Astrocyte (in vitro differentiated cells and primary cell): ENCODE measurements at regions not wholly inside any gene's neighbourhood (a gene's known extent, or its start where the extent isn't known, plus 50 kb on each side); places are given as distances from the start of the nearest gene placed in this dataset.

Experiments
- EZH2 ChIP-seq: IDR thresholded peaks from 2 replicates; pipeline ENCODE4 v1.6.1; 2012; ENCODE audit warnings: mild to moderate bottlenecking, low read length, inconsistent platforms; ENCODE audit not compliant: insufficient read depth
- TF ChIP-seq, protein P1 (sequence below): IDR thresholded peaks from 2 replicates; pipeline ENCODE4 v1.5.1; 2011; ENCODE audit warnings: low read depth, mild to moderate bottlenecking, inconsistent platforms, low read length, moderate library complexity; ENCODE audit not compliant: insufficient read depth

DNA sequence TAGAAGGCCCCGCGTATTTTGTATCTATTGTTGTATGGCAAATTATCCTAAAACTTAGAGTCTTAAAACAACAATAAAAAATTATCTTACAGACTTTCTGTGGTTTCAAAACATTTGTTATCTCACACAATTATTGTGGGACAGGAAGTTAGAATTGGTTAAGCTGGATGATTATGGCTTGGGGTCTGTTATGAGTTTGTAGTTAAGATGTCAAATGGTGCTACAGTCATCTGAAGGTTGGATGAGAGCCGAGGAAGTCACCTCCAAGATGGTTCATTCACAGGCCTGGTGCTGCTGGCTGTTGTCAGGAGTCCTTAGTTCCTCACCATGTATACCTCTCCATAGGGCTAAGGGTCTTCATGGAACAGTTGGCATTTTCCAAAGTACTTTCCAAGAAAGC, 175.6 kb upstream of the FANCL start:
- TF ChIP-seq, protein P1, sequence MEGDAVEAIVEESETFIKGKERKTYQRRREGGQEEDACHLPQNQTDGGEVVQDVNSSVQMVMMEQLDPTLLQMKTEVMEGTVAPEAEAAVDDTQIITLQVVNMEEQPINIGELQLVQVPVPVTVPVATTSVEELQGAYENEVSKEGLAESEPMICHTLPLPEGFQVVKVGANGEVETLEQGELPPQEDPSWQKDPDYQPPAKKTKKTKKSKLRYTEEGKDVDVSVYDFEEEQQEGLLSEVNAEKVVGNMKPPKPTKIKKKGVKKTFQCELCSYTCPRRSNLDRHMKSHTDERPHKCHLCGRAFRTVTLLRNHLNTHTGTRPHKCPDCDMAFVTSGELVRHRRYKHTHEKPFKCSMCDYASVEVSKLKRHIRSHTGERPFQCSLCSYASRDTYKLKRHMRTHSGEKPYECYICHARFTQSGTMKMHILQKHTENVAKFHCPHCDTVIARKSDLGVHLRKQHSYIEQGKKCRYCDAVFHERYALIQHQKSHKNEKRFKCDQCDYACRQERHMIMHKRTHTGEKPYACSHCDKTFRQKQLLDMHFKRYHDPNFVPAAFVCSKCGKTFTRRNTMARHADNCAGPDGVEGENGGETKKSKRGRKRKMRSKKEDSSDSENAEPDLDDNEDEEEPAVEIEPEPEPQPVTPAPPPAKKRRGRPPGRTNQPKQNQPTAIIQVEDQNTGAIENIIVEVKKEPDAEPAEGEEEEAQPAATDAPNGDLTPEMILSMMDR: no peak
- TF ChIP-seq EZH2: no peak
